ENCODE measurements at regions not wholly inside any gene's neighbourhood (a gene's known extent, or its start where the extent isn't known, plus 50 kb on each side); places are given as distances from the start of the nearest gene placed in this dataset.

DNA sequence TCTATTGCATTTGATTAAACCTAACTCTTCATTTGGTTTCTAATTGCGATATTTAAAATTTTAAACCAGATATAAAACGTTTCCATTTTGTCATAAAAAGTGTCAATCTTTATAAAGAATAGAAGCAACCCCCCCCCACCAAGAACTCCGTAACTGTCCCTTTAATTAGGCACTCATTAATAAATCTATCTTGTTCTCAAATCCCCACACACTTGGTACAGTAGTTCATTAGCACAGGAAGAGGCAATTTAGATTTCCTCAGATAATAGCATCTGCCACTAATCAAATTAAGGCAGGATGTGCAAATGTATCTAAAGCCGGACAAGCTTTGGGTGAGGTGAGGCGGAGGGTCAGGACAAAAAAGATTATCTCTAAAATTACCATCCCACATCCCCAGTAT is 1143.3 kb upstream of the AUTS2 start:
- DNase-seq, result no peak
- FAIRE-seq, result no peak
- no peaks in the 10 kb centered on the region for H3K27me3 ChIP-seq (ENCODE audit: control insufficient read depth, insufficient read depth, low read length)
- H3K4me3 ChIP-seq (ENCODE audit: low read length in 3 of 3), result no peak overlapping the region
- TF ChIP-seq, protein P1, sequence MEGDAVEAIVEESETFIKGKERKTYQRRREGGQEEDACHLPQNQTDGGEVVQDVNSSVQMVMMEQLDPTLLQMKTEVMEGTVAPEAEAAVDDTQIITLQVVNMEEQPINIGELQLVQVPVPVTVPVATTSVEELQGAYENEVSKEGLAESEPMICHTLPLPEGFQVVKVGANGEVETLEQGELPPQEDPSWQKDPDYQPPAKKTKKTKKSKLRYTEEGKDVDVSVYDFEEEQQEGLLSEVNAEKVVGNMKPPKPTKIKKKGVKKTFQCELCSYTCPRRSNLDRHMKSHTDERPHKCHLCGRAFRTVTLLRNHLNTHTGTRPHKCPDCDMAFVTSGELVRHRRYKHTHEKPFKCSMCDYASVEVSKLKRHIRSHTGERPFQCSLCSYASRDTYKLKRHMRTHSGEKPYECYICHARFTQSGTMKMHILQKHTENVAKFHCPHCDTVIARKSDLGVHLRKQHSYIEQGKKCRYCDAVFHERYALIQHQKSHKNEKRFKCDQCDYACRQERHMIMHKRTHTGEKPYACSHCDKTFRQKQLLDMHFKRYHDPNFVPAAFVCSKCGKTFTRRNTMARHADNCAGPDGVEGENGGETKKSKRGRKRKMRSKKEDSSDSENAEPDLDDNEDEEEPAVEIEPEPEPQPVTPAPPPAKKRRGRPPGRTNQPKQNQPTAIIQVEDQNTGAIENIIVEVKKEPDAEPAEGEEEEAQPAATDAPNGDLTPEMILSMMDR (IDR thresholded peaks at IDR 0.05; ENCODE audit: borderline replicate concordance, extremely low read depth, insufficient read depth), result no peak
- peaks cover 0 to 2% (median 0%) of the 10 kb centered on the region in 3 donors for H3K9me3 ChIP-seq (ENCODE audit: control insufficient read depth in 2 of 3, insufficient read depth in 1 of 3, low read length in 3 of 3)
- no peak overlapping the region for H3K9ac ChIP-seq (ENCODE audit: low read length in 3 of 3)
- no peaks in the 10 kb centered on the region for H3K4me1 ChIP-seq (ENCODE audit: control insufficient read depth in 2 of 3, insufficient read depth in 2 of 3, low read depth in 1 of 3, low read length in 3 of 3)
- intact Hi-C loops (cut with DNase I), result no loop called here
- no peak overlapping the region for H3K27ac ChIP-seq (ENCODE audit: low read depth in 2 of 2, low read length in 2 of 2)
- no peaks in the 10 kb centered on the region for H3K36me3 ChIP-seq (ENCODE audit: control insufficient read depth in 2 of 3, insufficient read depth in 3 of 3, low read length in 3 of 3)

DNA sequence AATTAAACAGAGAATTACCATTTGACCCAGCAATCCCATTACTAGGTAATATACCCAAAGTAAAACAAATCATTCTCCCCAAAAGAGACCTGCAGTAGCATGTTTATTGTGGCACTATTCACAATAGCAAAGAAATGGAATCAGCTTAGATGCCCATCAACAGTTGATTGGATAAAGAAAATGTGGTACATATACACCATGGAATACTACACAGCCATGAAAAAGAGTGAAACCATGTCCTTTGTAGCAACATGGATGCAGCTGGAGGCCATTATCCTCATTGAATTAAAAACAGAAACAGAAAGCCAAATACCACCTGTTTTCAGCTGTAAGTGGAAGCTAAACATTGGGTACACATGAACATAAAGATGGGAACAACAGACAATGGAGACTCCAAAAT is 1141.8 kb upstream of the AUTS2 start:
- Histone ChIP-seq H3K36me3 (ENCODE audit: control insufficient read depth in 2 of 3, insufficient read depth in 3 of 3, low read length in 3 of 3) (no peaks in the 10 kb centered on the region), H3K4me1 (ENCODE audit: control insufficient read depth in 2 of 3, insufficient read depth in 2 of 3, low read depth in 1 of 3, low read length in 3 of 3) (no peaks in the 10 kb centered on the region), H3K27me3 (ENCODE audit: control insufficient read depth, insufficient read depth, low read length) (no peaks in the 10 kb centered on the region), H3K27ac (ENCODE audit: low read depth in 2 of 2, low read length in 2 of 2) (no peak overlapping the region), H3K4me3 (ENCODE audit: low read length in 3 of 3) (no peak overlapping the region), H3K9ac (ENCODE audit: low read length in 3 of 3) (no peak overlapping the region), H3K9me3 (ENCODE audit: control insufficient read depth in 2 of 3, insufficient read depth in 1 of 3, low read length in 3 of 3) (peaks cover 0 to 2% (median 0%) of the 10 kb centered on the region in 3 donors)
- TF ChIP-seq, protein P1 (IDR thresholded peaks at IDR 0.05; ENCODE audit: borderline replicate concordance, extremely low read depth, insufficient read depth), result no peak
- DNase-seq (no peak), FAIRE-seq (no peak)
- intact Hi-C loops (cut with DNase I), result no loop called here

DNA sequence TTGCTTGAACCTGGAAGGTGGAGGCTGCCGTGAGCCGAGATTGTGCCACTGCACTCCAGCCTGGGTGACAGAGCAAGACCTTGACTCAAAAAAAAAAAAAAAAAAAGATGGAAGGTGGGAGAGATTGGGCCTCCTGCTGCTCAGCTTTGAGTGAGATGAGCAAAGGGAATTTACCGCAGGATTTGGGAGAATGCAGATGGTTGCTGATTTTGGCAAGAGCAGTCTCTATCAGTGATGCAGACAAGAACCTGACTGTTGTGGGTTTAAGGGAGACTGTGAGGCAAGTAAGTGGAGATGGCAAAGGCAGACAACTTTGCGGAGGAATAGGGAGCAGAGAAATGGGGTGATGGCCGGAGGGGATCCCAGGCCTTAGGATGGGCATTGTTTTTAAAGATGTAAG is 1140.8 kb upstream of the AUTS2 start:
- Histone ChIP-seq H3K9me3 (ENCODE audit: control insufficient read depth in 2 of 3, insufficient read depth in 1 of 3, low read length in 3 of 3) (peaks cover 0 to 2% (median 0%) of the 10 kb centered on the region in 3 donors), H3K27ac (ENCODE audit: low read depth in 2 of 2, low read length in 2 of 2) (no peak overlapping the region), H3K4me1 (ENCODE audit: control insufficient read depth in 2 of 3, insufficient read depth in 2 of 3, low read depth in 1 of 3, low read length in 3 of 3) (no peaks in the 10 kb centered on the region), H3K27me3 (ENCODE audit: control insufficient read depth, insufficient read depth, low read length) (no peaks in the 10 kb centered on the region), H3K9ac (ENCODE audit: low read length in 3 of 3) (no peak overlapping the region), H3K4me3 (ENCODE audit: low read length in 3 of 3) (no peak overlapping the region), H3K36me3 (ENCODE audit: control insufficient read depth in 2 of 3, insufficient read depth in 3 of 3, low read length in 3 of 3) (no peaks in the 10 kb centered on the region)
- TF ChIP-seq, protein P1 (IDR thresholded peaks at IDR 0.05; ENCODE audit: borderline replicate concordance, extremely low read depth, insufficient read depth), result no peak
- intact Hi-C loops (cut with DNase I), result no loop called here
- no peak for DNase-seq
- no peak for FAIRE-seq

Measured in kidney (tissue), 13 donors.